Liver (tissue), 8 donors: ENCODE measurements at regions not wholly inside any gene's neighbourhood (a gene's known extent, or its start where the extent isn't known, plus 50 kb on each side); places are given as distances from the start of the nearest gene placed in this dataset.

Experiments
- DNase-seq: peaks from one replicate; pipeline ENCODE4 v3.0.0-alpha.2; 2017; ENCODE audit warnings: low spot score
- H3K27ac ChIP-seq, 2 donors: one replicate each; pipeline ENCODE4 v1.7.0; 2013; ENCODE audit warnings: inconsistent platforms in 2 of 2, low read length in 2 of 2, control low read depth in 1 of 2, low read depth in 1 of 2, mild to moderate bottlenecking in 1 of 2
- H3K27me3 ChIP-seq, 4 donors: one replicate each; pipeline versions ENCODE4 v1.6.1 to v1.7.0; 2013; ENCODE audit warnings: low read length in 3 of 4, inconsistent platforms in 1 of 4, mild to moderate bottlenecking in 1 of 4, moderate library complexity in 1 of 4; ENCODE audit not compliant: control insufficient read depth in 4 of 4, insufficient read depth in 4 of 4
- H3K36me3 ChIP-seq, 4 donors: one replicate each; pipeline versions ENCODE4 v1.6.1 to v1.7.0; 2013; ENCODE audit warnings: low read length in 3 of 4, mild to moderate bottlenecking in 3 of 4, low read depth in 1 of 4, moderate library complexity in 1 of 4; ENCODE audit not compliant: control insufficient read depth in 4 of 4, insufficient read depth in 3 of 4
- H3K4me1 ChIP-seq, 4 donors: one replicate each; pipeline versions ENCODE4 v1.6.1 to v1.7.0; 2013; ENCODE audit warnings: low read length in 3 of 4, mild to moderate bottlenecking in 3 of 4, moderate library complexity in 1 of 4; ENCODE audit not compliant: control insufficient read depth in 4 of 4, insufficient read depth in 4 of 4
- H3K4me3 ChIP-seq, 3 donors: one replicate each; pipeline versions ENCODE4 v1.6.1 to v1.7.0; 2013; ENCODE audit warnings: low read length in 3 of 3, control low read depth in 1 of 3, low read depth in 1 of 3, mild to moderate bottlenecking in 1 of 3
- H3K9ac ChIP-seq, 2 donors: one replicate each; pipeline ENCODE4 v1.7.0; 2013; ENCODE audit warnings: low read length in 2 of 2, mild to moderate bottlenecking in 2 of 2, moderate library complexity in 2 of 2, control low read depth in 1 of 2, low read depth in 1 of 2
- H3K9me3 ChIP-seq, 4 donors: one replicate each; pipeline versions ENCODE4 v1.6.1 to v1.7.0; 2013; ENCODE audit warnings: low read length in 3 of 4; ENCODE audit not compliant: control insufficient read depth in 4 of 4
- ATF3 ChIP-seq: IDR thresholded peaks from 2 replicates; pipeline ENCODE4 v1.6.1; 2016; ENCODE audit warnings: antibody characterized with exemption
- CTCF ChIP-seq: fragments of 150-350 bp; IDR thresholded peaks from 2 replicates; pipeline ENCODE4 v1.5.1; 2017; ENCODE audit warnings: improper control_type of control experiment, low read depth, low read length; ENCODE audit not compliant: missing input control
- EGR1 ChIP-seq, 2 donors: IDR thresholded peaks; 2 replicates each; pipeline ENCODE4 v1.6.1; 2016 to 2018; ENCODE audit warnings: antibody characterized with exemption in 2 of 2, low read depth in 2 of 2
- FOXA1 ChIP-seq: IDR thresholded peaks from 2 replicates; pipeline ENCODE4 v1.6.1; 2016; ENCODE audit warnings: antibody characterized with exemption
- FOXA2 ChIP-seq: IDR thresholded peaks from 2 replicates; pipeline ENCODE4 v1.6.1; 2016; ENCODE audit warnings: antibody characterized with exemption
- GABPA ChIP-seq, 2 donors: IDR thresholded peaks in 1 of 2; conservative IDR thresholded peaks in 1 of 2; 2 replicates each; pipeline ENCODE4 v1.6.1; 2016; ENCODE audit warnings: antibody characterized with exemption in 2 of 2, mild to moderate bottlenecking in 1 of 2, moderate library complexity in 1 of 2
- HNF4A ChIP-seq, 2 donors: conservative IDR thresholded peaks; 2 replicates each; pipeline ENCODE4 v1.6.1; 2016; ENCODE audit warnings: antibody characterized with exemption in 2 of 2, mild to moderate bottlenecking in 2 of 2
- HNF4G ChIP-seq: IDR thresholded peaks from 2 replicates; pipeline ENCODE4 v1.6.1; 2016; ENCODE audit warnings: antibody characterized with exemption
- JUND ChIP-seq, 2 donors: IDR thresholded peaks; 2 replicates each; pipeline ENCODE4 v1.6.1; 2016; ENCODE audit warnings: antibody characterized with exemption in 2 of 2
- MAX ChIP-seq: IDR thresholded peaks from 2 replicates; pipeline ENCODE4 v1.6.1; 2016; ENCODE audit warnings: antibody characterized with exemption
- NR2F2 ChIP-seq: IDR thresholded peaks from 2 replicates; pipeline ENCODE4 v1.6.1; 2016; ENCODE audit warnings: antibody characterized with exemption
- RAD21 ChIP-seq, 2 donors: IDR thresholded peaks; 2 replicates each; pipeline ENCODE4 v1.6.1; 2016; ENCODE audit warnings: antibody characterized with exemption in 2 of 2, mild to moderate bottlenecking in 2 of 2
- REST ChIP-seq: IDR thresholded peaks from 2 replicates; pipeline ENCODE4 v1.6.1; 2016; ENCODE audit warnings: antibody characterized with exemption, mild to moderate bottlenecking
- RXRA ChIP-seq, 2 donors: IDR thresholded peaks; 2 replicates each; pipeline ENCODE4 v1.6.1; 2017 to 2018; ENCODE audit warnings: antibody characterized with exemption in 2 of 2, mild to moderate bottlenecking in 1 of 2
- SP1 ChIP-seq: IDR thresholded peaks from 2 replicates; pipeline ENCODE4 v1.6.1; 2018; ENCODE audit warnings: antibody characterized with exemption, mild to moderate bottlenecking
- TAF1 ChIP-seq: conservative IDR thresholded peaks from 2 replicates; pipeline ENCODE4 v1.6.1; 2016; ENCODE audit warnings: antibody characterized with exemption, mild to moderate bottlenecking
- YY1 ChIP-seq: IDR thresholded peaks from 2 replicates; pipeline ENCODE4 v1.6.1; 2016; ENCODE audit warnings: antibody characterized with exemption, mild to moderate bottlenecking
- ZBTB33 ChIP-seq: IDR thresholded peaks from 2 replicates; pipeline ENCODE4 v1.6.1; 2016; ENCODE audit warnings: antibody characterized with exemption
- WGBS: extraction: QIAGEN DNeasy Blood & Tissue Kit; methylation state at CpG from one replicate; pipeline ENCODE4 v1.1.7; 2013; 5-methylcytosine and 5-hydroxymethylcytosine counted together
- donor health status: healthy.
- donor health status: healthy.
- donor health status: healthy.
- donor health status: healthy.
- donor health status: healthy.

- 68% methylated on average over 4 of the region's 4 CpGs for WGBS
- TF ChIP-seq EGR1 (IDR thresholded peaks at IDR 0.05; ENCODE audit: low read depth in 2 of 2) = no peak
- no peak for TF ChIP-seq YY1
- TF ChIP-seq ATF3 = no peak
- TF ChIP-seq MAX = no peak
- TF ChIP-seq ZBTB33 = no peak
- no peak for TF ChIP-seq HNF4G
- no peak for TF ChIP-seq SP1
- no peak for TF ChIP-seq TAF1
- no peak for TF ChIP-seq NR2F2
- TF ChIP-seq REST = no peak
- TF ChIP-seq FOXA2 = no peak
- TF ChIP-seq HNF4A (conservative IDR thresholded peaks at IDR 0.05) = no peak
- TF ChIP-seq CTCF = no peak
- no peak for TF ChIP-seq JUND (IDR thresholded peaks at IDR 0.05)
- no peak for TF ChIP-seq GABPA (IDR thresholded peaks at IDR 0.05 in 1 of 2, conservative IDR thresholded peaks at IDR 0.05 in 1 of 2)
- TF ChIP-seq RAD21 (IDR thresholded peaks at IDR 0.05) = no peak
- no peak for TF ChIP-seq FOXA1
- no peak for TF ChIP-seq RXRA (IDR thresholded peaks at IDR 0.05)
- H3K36me3 ChIP-seq = no peaks in the 10 kb centered on the region
- no peaks in the 10 kb centered on the region for H3K9me3 ChIP-seq
- peaks cover 0 to 6% (median 0%) of the 10 kb centered on the region in 4 donors for H3K27me3 ChIP-seq
- H3K9ac ChIP-seq = no peak overlapping the region
- H3K4me1 ChIP-seq = no peaks in the 10 kb centered on the region
- no peak overlapping the region for H3K4me3 ChIP-seq
- DNase-seq = no peak
- no peak overlapping the region for H3K27ac ChIP-seq
Observed at GRCh38 chr2:5970347-5970746, 278.2 kb downstream of the SOX11 start.

GRCh38 chr2:5974477-5974876 lies 282.3 kb downstream of the SOX11 start:
- no peak overlapping the region for H3K4me3 ChIP-seq
- H3K9me3 ChIP-seq = no peaks in the 10 kb centered on the region
- no peak for DNase-seq
- no peak overlapping the region for H3K27ac ChIP-seq
- H3K4me1 ChIP-seq = no peaks in the 10 kb centered on the region
- H3K27me3 ChIP-seq = no peaks in the 10 kb centered on the region
- no peak for TF ChIP-seq CTCF
- TF ChIP-seq GABPA (IDR thresholded peaks at IDR 0.05 in 1 of 2, conservative IDR thresholded peaks at IDR 0.05 in 1 of 2) = no peak
- TF ChIP-seq ATF3 = no peak
- no peaks in the 10 kb centered on the region for H3K36me3 ChIP-seq
- H3K9ac ChIP-seq = no peak overlapping the region
- WGBS = 83% methylated on average over 6 of the region's 6 CpGs
